H54 (cell line): ENCODE measurements at regions not wholly inside any gene's neighbourhood (a gene's known extent, or its start where the extent isn't known, plus 50 kb on each side); places are given as distances from the start of the nearest gene placed in this dataset.
A peak's percentile ranks its signal among the peaks of the same experiment; 100 is the strongest.
"Not testable (repeated sequence)": the region's sequence is repeated elsewhere in the genome, so short reads cannot be mapped to it uniquely, and the experiment has no call there.

ENCODE experiments used
- DNase-seq: peaks from one replicate; pipeline ENCODE4 v3.0.0; 2011; ENCODE audit warnings: low spot score, mixed read lengths; ENCODE audit not compliant: insufficient read length
- FAIRE-seq: peaks from 3 replicates; lab custom pipeline; 2011; peaks lifted over from hg19 to GRCh38; lab: Jason Lieb, UNC
- POLR2A ChIP-seq: IDR thresholded peaks from 2 replicates; pipeline ENCODE4 v1.6.1; 2011; ENCODE audit warnings: low read depth, mild to moderate bottlenecking, low read length

- no peak for DNase-seq
- FAIRE-seq, result no peak
- TF ChIP-seq POLR2A, result no peak
Observed at GRCh38 chr12:24625103-24625502, 323.8 kb downstream of the BCAT1 start.

GRCh38 chr12:24619954-24620353 lies 328.9 kb downstream of the BCAT1 start:
- not testable (repeated sequence) for FAIRE-seq, DNase-seq

GRCh38 chr12:24617471-24617870 lies 331.4 kb downstream of the BCAT1 start:
- FAIRE-seq, result peak; percentile 89

GRCh38 chr12:24615967-24616411 lies 332.9 kb downstream of the BCAT1 start:
- TF ChIP-seq POLR2A, result no peak
- FAIRE-seq (no peak), DNase-seq (no peak)

More at GRCh38 chr12:24617471-24617870, 331.4 kb downstream of the BCAT1 start:
- TF ChIP-seq POLR2A, result no peak
- DNase-seq, result no peak

- FAIRE-seq (no peak), DNase-seq (no peak)
- no peak for TF ChIP-seq POLR2A
Observed at GRCh38 chr12:24608637-24609285, 340.1 kb downstream of the BCAT1 start.

- DNase-seq, result no peak
- no peak for FAIRE-seq
- no peak for TF ChIP-seq POLR2A
Observed at GRCh38 chr12:24608108-24608507, 340.8 kb downstream of the BCAT1 start.

GRCh38 chr12:24605916-24606315 lies 343.0 kb downstream of the BCAT1 start:
- DNase-seq, result no peak
- no peak for TF ChIP-seq POLR2A
- FAIRE-seq, result no peak

- no peak for FAIRE-seq
Observed at GRCh38 chr12:24605466-24605865, 343.4 kb downstream of the BCAT1 start.

GRCh38 chr12:24603371-24603770 lies 345.5 kb downstream of the BCAT1 start:
- DNase-seq, result no peak
- no peak for TF ChIP-seq POLR2A
- FAIRE-seq, result no peak

More at GRCh38 chr12:24605466-24605865, 343.4 kb downstream of the BCAT1 start:
- TF ChIP-seq POLR2A, result no peak
- DNase-seq, result no peak

- DNase-seq (peak; percentile 19), FAIRE-seq (peak; percentile 77)
- no peak for TF ChIP-seq POLR2A
Observed at GRCh38 chr12:24600996-24601395, 347.9 kb downstream of the BCAT1 start.

GRCh38 chr12:24600551-24600950 lies 348.4 kb downstream of the BCAT1 start:
- no peak for TF ChIP-seq POLR2A
- DNase-seq (no peak), FAIRE-seq (no peak)

GRCh38 chr12:24599736-24600135 lies 349.2 kb downstream of the BCAT1 start:
- DNase-seq, result no peak
- TF ChIP-seq POLR2A, result no peak
- FAIRE-seq, result no peak

- DNase-seq (no peak), FAIRE-seq (no peak)
- no peak for TF ChIP-seq POLR2A
Observed at GRCh38 chr12:24597580-24597979, 351.3 kb downstream of the BCAT1 start.

GRCh38 chr12:24596768-24597388 lies 352.0 kb downstream of the BCAT1 start:
- TF ChIP-seq POLR2A, result no peak
- DNase-seq, result no peak
- peak; percentile 75 for FAIRE-seq
